Endothelial cell of hepatic sinusoid (primary cell): ENCODE measurements at regions not wholly inside any gene's neighbourhood (a gene's known extent, or its start where the extent isn't known, plus 50 kb on each side); places are given as distances from the start of the nearest gene placed in this dataset.

Source experiments
- in situ Hi-C: cut with HindIII; loops from 2 replicates; pipeline ENCODE4 v1.10.0; 2017; ENCODE audit warnings: low sequenced_read_pairs

DNA sequence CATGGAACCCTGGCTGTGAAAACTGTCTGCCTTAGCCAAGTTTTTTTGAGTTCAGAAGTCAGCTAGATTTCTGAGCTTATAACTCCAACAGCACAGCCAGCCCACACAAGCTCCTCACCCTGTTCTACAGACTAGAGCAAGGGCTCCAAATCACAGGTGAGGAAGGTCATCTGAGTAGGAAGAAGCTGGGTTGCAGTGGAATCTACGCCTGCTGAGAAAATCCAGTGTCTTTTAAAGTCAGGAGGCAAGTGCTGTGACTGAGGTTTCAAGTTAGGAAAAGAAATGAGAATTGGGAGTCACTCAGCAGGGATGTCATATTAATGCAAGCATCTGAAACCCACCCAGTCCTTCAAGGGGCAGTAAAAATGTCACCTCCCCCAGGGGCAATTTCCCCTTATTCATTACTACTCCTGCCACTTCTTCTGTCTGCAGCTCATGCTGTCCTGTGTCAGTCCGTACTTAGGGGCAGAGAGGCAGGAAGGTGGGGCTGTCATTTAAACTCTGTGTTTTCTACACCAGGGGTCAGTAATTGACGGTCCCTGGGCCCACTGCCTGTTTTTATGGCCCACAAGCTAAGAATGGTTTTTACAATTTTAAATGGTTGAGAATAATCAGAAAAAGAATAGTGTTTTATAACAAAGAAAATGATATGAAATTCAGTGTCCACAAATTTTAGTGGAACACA, 551.1 kb downstream of the BCL11A start:
- in situ Hi-C loops = no loop called here

DNA sequence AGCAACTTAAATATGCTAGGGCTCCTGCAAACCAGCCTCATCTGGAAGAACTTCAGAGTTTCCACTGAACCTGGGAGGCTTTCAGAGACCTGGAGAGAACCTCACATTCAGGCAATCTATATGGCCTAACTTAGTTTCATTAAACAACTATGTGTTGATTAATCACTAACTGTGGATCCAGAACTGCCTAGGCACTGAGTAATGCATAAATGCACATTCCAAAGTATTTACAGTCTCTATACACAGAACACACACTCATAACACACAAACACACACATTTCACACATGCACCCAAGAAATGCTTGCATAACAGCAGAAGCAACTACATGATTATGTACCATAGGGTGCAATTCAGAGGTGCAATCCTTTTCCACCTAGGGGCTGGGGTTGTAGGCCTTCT, 552.8 kb downstream of the BCL11A start:
- in situ Hi-C loops = no loop called here

GRCh38 chr2:59998324-59998723, 555.1 kb downstream of the BCL11A start:
- in situ Hi-C loops = no loop called here

- in situ Hi-C loops = no loop called here
These were observed 556.1 kb downstream of the BCL11A start for GRCh38 chr2:59997371-59997770.

DNA sequence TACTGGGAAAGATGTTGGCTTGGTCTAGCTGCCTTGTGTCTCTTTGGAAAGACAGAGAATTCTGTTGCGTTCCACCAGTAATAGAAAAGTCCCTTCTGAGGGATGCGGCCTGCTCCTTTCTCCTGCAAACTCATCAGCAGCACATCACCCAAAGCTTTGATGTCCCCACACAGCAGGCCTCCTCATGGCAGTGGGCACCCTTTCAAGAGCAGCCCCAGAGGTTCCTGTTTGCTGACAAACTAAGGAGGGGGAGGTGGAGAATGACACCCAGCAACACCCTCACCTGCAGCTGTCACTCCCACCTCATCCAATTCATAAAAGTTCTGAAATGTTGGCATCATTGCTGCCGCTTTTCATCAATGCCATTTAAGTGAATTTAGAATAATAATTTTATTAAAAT, 556.6 kb downstream of the BCL11A start:
- in situ Hi-C loops = no loop called here

GRCh38 chr2:59993726-59994125, 559.7 kb downstream of the BCL11A start:
- in situ Hi-C loops = no loop called here

DNA sequence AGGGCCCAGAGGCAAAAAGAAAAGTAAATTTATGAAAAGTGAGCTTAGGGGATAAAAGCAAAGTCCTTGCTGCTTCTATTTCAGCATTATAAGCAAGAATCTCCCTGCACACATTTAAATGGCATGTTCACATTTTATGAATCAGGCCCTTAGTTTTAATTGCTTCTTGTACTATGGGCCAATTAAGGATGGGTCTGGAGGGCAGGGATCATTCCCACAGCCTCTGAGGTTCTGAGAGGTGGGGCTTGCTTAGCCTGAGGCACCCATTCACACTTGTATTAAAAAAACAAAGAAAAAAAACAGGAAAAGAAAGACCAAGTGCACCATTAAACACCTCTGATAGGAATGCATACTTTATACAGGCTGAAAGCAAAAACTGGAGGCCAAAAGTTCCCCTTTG, 565.1 kb downstream of the BCL11A start:
- in situ Hi-C loops = no loop called here

DNA sequence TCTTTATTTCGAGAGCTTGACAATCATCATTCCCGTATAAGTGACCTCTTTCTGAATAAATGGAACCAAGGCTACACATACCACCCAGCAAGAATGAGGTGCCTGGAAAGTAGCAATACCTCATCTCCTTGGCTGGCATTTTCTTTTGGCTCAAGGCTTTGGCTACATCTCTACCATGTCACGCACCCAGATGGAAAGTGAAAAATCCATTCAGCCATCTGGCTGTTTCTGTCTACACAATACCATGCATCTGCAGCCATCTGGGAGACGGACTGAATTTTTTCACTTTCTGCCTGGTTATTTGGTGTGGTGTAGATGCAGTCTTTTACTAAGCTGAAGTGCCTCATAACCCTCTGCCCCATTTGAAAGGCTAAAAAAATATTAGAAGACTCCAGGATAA, 566.9 kb downstream of the BCL11A start:
- in situ Hi-C loops = no loop called here

- in situ Hi-C loops = no loop called here
These were observed 567.5 kb downstream of the BCL11A start for GRCh38 chr2:59985923-59986322.

GRCh38 chr2:59974051-59974766, 579.2 kb downstream of the BCL11A start:
- in situ Hi-C loops = no loop called here

DNA sequence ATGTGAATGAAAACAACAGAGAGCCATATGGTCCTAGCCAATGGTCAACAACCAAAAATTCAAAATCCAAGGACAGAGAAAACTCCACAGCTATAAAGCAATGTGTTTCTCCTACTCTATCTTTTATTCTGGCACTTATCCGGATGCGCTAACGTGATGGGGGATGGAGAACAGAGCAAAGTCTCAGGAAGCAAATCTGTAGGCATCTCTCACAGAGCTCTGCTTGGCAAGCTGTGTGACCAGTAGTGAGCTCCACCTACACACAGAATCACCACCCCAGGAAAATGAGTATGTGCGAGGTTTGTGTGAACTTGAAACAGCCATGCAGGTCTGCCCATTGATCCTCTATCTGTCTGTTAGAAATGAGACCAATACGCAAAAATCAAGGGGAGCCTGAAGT, 584.3 kb downstream of the BCL11A start:
- in situ Hi-C loops = no loop called here

- in situ Hi-C loops = no loop called here
These were observed 585.0 kb downstream of the BCL11A start for GRCh38 chr2:59968441-59968840.

DNA sequence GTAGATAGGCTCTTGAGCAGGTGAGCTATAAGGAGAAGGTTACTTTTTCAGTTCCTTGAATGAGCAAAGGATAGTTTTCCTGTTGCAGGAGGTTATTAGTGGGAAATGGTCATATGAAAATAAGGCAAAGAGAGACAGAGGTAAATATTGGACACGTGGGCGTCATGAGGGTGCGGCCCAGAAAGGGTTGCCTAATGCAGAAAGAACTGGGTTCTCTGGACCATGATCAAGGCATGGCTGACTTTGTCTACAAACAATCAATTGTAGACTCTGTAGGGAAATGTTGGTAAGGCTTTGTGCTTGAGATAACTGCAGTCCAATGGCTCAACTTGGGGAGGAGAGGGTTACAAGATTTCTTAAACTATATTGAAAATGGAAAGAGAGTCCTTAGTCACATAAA, 585.8 kb downstream of the BCL11A start:
- in situ Hi-C loops = no loop called here

DNA sequence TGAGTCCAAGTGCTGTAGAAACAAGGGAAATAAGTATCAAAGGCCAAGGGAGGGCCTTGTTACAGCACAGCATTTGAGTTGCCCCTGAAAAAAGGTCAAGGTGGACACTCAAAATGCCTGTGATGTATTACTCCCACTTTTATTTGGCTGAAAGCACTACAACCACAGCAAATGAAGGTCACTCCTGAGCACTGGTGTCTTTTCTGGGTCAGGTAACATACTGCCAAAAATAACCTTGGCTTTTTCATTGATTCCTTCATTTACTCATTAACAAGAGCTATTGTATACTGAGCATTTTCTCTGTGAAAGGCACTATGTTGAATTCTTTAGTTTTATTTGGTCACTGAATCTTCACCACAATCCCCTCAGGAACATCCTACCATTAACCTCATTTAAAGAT, 590.3 kb downstream of the BCL11A start:
- in situ Hi-C loops = no loop called here

- in situ Hi-C loops = no loop called here
These were observed 591.7 kb downstream of the BCL11A start for GRCh38 chr2:59961746-59962145.

DNA sequence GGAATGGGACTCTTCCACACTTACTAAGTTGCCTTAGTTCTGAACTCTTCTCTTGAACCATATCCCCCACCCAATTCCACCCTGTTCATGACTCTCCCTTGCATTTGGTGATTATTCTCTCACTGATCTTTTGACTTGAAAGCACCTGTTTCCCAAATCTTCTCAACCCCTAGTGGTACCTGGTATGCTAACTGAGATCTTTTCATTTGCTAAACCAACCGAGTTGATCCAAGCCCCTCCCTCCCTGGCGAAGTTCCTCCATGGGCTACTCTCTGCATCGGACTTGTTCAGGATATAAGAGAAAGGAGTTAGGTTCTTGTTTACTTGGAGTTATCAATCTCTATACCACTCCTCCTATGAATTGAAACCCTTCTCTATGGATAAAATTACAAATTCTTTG, 593.5 kb downstream of the BCL11A start:
- in situ Hi-C loops = no loop called here

- in situ Hi-C loops = no loop called here
These were observed 596.0 kb downstream of the BCL11A start for GRCh38 chr2:59957504-59957903.

- in situ Hi-C loops = no loop called here
These were observed 596.5 kb downstream of the BCL11A start for GRCh38 chr2:59956981-59957380.

DNA sequence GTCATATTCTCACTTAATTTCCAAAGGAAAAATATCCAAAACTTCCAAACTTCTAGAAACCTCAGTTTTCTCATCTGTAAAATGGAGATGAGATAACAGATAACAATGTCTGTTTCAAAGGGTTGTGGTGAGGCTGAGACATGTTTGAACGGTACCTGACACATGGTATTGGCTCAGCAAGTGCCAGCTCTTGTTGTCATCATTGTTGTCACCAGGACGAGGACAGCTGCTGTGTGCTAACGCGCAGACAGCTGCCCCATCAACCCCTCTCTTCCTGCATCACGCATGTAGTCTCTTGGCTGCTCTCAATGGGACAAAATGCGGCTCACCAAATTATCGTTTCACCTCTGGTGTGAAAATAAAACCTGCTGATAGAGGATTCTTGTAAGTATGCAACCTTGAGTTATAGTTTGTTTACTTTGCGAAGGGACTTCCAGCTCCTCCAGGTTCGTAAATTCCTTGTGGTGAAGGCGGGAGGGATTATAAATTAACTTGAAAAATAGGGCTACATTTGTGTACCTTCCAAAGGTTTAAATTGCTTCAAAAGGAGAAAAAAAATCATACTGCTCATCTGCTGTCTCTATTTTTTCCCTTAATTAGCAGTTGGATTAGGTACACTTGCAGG, 605.4 kb downstream of the BCL11A start:
- in situ Hi-C loops = no loop called here

DNA sequence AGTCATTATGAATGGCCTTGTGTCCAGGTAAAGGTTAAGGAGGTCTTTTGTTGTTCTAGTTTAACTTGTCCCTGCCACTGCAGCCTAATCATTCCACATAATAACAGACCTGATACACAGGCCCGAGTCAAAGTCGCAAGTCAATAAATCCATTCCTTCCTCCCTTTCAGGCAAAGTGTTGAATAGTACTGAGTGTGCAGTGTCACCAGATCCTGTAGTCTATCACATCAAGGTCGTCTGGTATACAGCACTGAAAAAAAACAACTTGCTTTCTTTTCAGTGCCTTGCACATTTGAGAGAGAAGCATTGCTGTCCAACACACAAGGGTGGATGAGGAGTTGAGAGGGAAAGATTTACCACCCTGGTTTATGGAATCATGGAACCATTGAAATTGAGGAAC, 606.2 kb downstream of the BCL11A start:
- in situ Hi-C loops = no loop called here

- in situ Hi-C loops = no loop called here
These were observed 614.2 kb downstream of the BCL11A start for GRCh38 chr2:59939236-59939635.

DNA sequence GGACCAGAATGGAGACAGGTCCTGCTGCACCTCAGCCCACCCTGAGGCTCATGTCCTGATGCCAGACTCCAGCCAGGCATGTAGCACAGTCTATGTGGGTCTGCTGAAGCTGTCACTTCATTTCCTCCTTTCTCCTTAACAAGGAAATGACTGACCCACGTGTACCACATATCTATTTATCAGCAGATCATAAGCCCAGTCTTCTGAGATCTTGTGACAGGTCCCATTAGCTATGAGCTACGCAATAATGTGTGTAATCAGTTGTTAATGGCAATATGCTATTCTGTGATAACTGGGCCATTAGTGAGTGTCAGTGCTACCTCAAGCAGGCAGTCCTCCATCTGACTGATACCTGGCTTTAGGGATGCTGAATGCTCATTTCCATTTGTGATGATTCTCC, 615.3 kb downstream of the BCL11A start:
- in situ Hi-C loops = no loop called here
